ENCODE measurements at regions not wholly inside any gene's neighbourhood (a gene's known extent, or its start where the extent isn't known, plus 50 kb on each side); places are given as distances from the start of the nearest gene placed in this dataset.

DNA sequence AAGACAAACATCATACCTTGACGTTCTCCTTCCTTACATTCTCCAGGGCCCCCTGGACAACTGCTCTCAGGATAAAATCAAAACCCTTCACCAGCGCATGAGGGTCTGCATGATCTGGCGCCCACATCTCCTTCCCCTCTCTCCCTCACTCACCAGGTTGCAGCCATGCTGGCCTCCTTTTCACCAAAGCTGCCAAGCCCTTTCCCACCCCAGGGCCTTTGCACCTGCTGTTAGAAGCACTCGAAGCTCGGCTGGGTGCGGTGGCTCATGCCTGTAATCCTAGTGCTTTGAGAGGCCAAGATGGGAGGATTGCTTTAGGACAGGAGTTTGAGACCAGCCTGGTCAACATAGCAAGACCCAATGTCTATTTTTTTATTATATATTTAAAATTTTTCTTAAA lies 56.1 kb upstream of the NUP50 start:
- peaks cover 20% of the 10 kb centered on the region for H3K27me3 ChIP-seq (ENCODE audit: control insufficient read depth, extremely low read depth, insufficient read depth, low read length)
- dilution Hi-C loops (cut with MboI; ENCODE audit: extremely low pct_ligation_motif_present, low sequenced_read_pairs) = no loop called here
- TF ChIP-seq EZH2 (IDR thresholded peaks at IDR 0.05; ENCODE audit: low read length) = no peak
- TF ChIP-seq, protein P1, sequence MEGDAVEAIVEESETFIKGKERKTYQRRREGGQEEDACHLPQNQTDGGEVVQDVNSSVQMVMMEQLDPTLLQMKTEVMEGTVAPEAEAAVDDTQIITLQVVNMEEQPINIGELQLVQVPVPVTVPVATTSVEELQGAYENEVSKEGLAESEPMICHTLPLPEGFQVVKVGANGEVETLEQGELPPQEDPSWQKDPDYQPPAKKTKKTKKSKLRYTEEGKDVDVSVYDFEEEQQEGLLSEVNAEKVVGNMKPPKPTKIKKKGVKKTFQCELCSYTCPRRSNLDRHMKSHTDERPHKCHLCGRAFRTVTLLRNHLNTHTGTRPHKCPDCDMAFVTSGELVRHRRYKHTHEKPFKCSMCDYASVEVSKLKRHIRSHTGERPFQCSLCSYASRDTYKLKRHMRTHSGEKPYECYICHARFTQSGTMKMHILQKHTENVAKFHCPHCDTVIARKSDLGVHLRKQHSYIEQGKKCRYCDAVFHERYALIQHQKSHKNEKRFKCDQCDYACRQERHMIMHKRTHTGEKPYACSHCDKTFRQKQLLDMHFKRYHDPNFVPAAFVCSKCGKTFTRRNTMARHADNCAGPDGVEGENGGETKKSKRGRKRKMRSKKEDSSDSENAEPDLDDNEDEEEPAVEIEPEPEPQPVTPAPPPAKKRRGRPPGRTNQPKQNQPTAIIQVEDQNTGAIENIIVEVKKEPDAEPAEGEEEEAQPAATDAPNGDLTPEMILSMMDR (optimal IDR thresholded peaks at IDR 0.05 in 1 of 3, IDR thresholded peaks at IDR 0.05 in 1 of 3, conservative IDR thresholded peaks at IDR 0.05 in 1 of 3; ENCODE audit: extremely low read depth in 1 of 3, insufficient read depth in 2 of 3, low read length in 3 of 3) = no peak

DNA sequence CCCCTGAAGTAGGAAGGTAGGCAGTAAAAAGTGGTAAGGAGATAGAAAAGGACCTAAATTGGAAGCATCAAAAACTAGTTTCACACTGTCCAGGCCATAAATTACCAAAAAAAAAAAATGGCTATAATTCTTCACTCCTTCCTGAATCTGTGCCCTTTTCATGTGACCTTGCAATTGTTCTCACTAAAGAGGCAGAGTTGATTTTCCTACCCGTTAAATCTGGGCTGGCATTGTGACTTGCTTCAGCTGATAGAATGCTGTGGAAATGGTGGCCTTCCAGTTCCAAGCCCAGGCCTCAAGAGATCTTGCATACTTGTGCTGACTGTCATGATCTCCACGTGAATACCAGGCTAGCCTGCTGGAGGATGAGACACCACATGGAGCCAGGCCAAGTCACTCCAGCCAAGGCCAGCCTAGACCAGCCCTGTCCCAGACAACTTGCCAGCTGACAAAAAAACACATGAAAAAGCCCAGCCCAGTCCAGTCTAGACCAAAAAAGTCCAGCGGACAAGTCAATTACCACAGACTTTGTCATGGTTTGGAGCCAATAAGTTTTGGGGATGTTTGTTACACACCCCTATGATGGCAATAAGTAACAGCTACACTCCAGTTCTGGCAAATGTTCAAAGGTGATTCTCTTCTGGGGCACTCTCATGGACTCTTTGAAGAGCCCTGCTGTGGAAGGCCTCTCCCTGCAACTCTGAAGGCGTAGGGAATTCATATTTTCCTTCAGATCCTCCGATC lies 51.4 kb upstream of the NUP50 start:
- Histone ChIP-seq H2AFZ (ENCODE audit: control insufficient read depth, low read length) (no peak overlapping the region), H3K4me3 (ENCODE audit: control insufficient read depth in 2 of 3, extremely low read depth in 1 of 3, insufficient read depth in 2 of 3, low read depth in 1 of 3, low read length in 3 of 3) (no peak overlapping the region), H3K9me1 (ENCODE audit: control insufficient read depth, extremely low read depth, insufficient read depth, low read length) (no peaks in the 10 kb centered on the region), H4K20me1 (ENCODE audit: control insufficient read depth, extremely low read depth, insufficient read depth, low read length) (no peaks in the 10 kb centered on the region), H3K27me3 (ENCODE audit: control insufficient read depth, extremely low read depth, insufficient read depth, low read length) (peaks cover 8% of the 10 kb centered on the region), H3K36me3 (ENCODE audit: control insufficient read depth in 2 of 2, extremely low read depth in 1 of 2, insufficient read depth in 2 of 2, low read length in 2 of 2) (no peaks in the 10 kb centered on the region), H3K4me2 (ENCODE audit: control insufficient read depth, extremely low read depth, insufficient read depth, low read depth, low read length) (no peak overlapping the region), H3K27ac (ENCODE audit: control insufficient read depth, insufficient read depth, low read length) (no peak overlapping the region), H3K4me1 (ENCODE audit: control insufficient read depth, extremely low read depth, insufficient read depth, low read length) (peaks cover 4% of the 10 kb centered on the region), H3K9ac (ENCODE audit: control insufficient read depth, extremely low read depth, insufficient read depth, low read length) (no peak overlapping the region), H3K9me3 (ENCODE audit: control insufficient read depth, low read depth, low read length) (peaks cover 2% of the 10 kb centered on the region), H3K79me2 (ENCODE audit: control insufficient read depth, insufficient read depth, low read length) (no peaks in the 10 kb centered on the region)
- dilution Hi-C loops (cut with MboI; ENCODE audit: extremely low pct_ligation_motif_present, low sequenced_read_pairs) = no loop called here
- TF ChIP-seq EZH2 (IDR thresholded peaks at IDR 0.05; ENCODE audit: low read length) = no peak
- TF ChIP-seq, protein P1 (optimal IDR thresholded peaks at IDR 0.05 in 1 of 3, IDR thresholded peaks at IDR 0.05 in 1 of 3, conservative IDR thresholded peaks at IDR 0.05 in 1 of 3; ENCODE audit: extremely low read depth in 1 of 3, insufficient read depth in 2 of 3, low read length in 3 of 3) = no peak
- no peak for FAIRE-seq
- DNase-seq (ENCODE audit: low read depth, low spot score) = no peak

More for the DNA sequence above, 56.1 kb upstream of the NUP50 start:
- Histone ChIP-seq H3K9me1 (ENCODE audit: control insufficient read depth, extremely low read depth, insufficient read depth, low read length) (no peaks in the 10 kb centered on the region), H3K9me3 (ENCODE audit: control insufficient read depth, low read depth, low read length) (peaks cover 2% of the 10 kb centered on the region), H2AFZ (ENCODE audit: control insufficient read depth, low read length) (no peak overlapping the region), H3K36me3 (ENCODE audit: control insufficient read depth in 2 of 2, extremely low read depth in 1 of 2, insufficient read depth in 2 of 2, low read length in 2 of 2) (no peaks in the 10 kb centered on the region), H3K27ac (ENCODE audit: control insufficient read depth, insufficient read depth, low read length) (no peak overlapping the region), H4K20me1 (ENCODE audit: control insufficient read depth, extremely low read depth, insufficient read depth, low read length) (no peaks in the 10 kb centered on the region), H3K79me2 (ENCODE audit: control insufficient read depth, insufficient read depth, low read length) (no peaks in the 10 kb centered on the region), H3K9ac (ENCODE audit: control insufficient read depth, extremely low read depth, insufficient read depth, low read length) (no peak overlapping the region), H3K4me1 (ENCODE audit: control insufficient read depth, extremely low read depth, insufficient read depth, low read length) (peaks cover 7% of the 10 kb centered on the region), H3K4me2 (ENCODE audit: control insufficient read depth, extremely low read depth, insufficient read depth, low read depth, low read length) (no peak overlapping the region), H3K4me3 (ENCODE audit: control insufficient read depth in 2 of 3, extremely low read depth in 1 of 3, insufficient read depth in 2 of 3, low read depth in 1 of 3, low read length in 3 of 3) (no peak overlapping the region)
- FAIRE-seq = no peak
- DNase-seq (ENCODE audit: low read depth, low spot score) = no peak

All from keratinocyte (primary cell).